ENCODE measurements at regions not wholly inside any gene's neighbourhood (a gene's known extent, or its start where the extent isn't known, plus 50 kb on each side); places are given as distances from the start of the nearest gene placed in this dataset.

DNA sequence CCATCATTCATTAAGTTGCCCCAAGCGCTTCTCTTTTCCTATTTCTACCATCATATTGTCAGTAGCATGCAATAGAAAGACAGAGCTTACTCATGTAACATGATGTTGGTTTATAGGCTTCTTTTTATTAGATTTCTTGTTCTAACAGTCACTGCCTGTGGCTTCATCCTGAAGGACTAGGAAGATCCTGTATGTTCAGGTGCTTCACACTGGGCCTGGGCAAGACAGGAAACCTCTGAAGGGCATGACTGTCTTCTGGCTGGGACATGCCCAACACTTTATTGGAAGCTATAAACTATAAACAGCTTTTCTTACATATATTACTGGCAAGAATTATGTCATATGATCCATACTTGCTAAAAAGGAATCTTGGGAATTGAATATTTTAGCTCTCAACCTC is 258.4 kb upstream of the AKR1E2 start:
- DNase-seq (ENCODE audit: low spot score) = no peak
- Mint-ChIP-seq H3K27me3 (ENCODE audit: low read depth) (peaks cover 8% of the 10 kb centered on the region), H3K4me1 (ENCODE audit: low read depth) (no peaks in the 10 kb centered on the region), H3K4me3 (no peak overlapping the region), H3K9me3 (no peaks in the 10 kb centered on the region), H3K36me3 (ENCODE audit: low read depth) (no peaks in the 10 kb centered on the region), H3K27ac (no peak overlapping the region)

DNA sequence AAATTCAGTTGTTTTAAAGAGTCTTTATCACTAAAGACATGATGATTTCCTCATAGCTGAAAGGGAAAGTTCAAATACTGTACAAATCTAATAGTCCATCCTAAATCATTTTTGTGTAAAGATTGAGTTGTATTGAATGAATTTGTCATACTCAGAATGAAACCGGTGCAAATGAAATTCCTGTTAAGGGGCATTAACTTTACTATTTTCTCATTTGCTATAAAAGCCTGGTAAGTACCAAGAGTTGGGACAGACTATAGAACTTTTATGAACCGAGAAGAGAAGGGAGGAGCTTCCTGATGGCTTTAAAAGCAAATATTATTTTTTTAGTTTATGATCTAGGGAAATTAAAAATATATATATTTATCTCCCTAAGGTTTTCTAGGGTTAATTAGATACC is 260.0 kb upstream of the AKR1E2 start:
- Mint-ChIP-seq H3K9me3 (no peaks in the 10 kb centered on the region), H3K27me3 (ENCODE audit: low read depth) (peaks cover 12% of the 10 kb centered on the region), H3K36me3 (ENCODE audit: low read depth) (no peaks in the 10 kb centered on the region), H3K27ac (no peak overlapping the region), H3K4me1 (ENCODE audit: low read depth) (no peaks in the 10 kb centered on the region), H3K4me3 (no peak overlapping the region)
- DNase-seq (ENCODE audit: low spot score) = no peak

DNA sequence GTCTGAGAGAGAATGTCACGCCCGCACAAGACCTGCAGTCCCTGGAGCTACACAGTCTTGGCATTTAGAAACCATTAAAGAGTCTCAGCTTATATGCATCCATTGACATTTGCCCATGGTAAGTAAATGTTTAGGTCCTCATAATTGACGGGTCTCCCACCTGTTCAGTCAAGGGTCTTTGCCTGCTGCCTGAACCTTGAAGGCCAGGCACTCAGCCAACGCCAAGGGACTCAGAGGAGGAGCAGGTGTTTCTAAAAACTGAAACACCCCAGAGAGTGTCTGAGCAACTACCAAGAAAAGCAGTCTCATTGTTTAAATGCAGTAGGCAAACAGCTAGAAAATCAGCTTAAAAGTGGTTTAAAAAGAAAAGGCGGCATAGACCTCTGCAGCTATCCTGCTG is 264.7 kb upstream of the AKR1E2 start:
- no peaks in the 10 kb centered on the region for H3K4me1 Mint-ChIP-seq (ENCODE audit: low read depth)
- no peaks in the 10 kb centered on the region for H3K36me3 Mint-ChIP-seq (ENCODE audit: low read depth)
- no peak overlapping the region for H3K27ac Mint-ChIP-seq
- peaks cover 18% of the 10 kb centered on the region for H3K27me3 Mint-ChIP-seq (ENCODE audit: low read depth)
- H3K9me3 Mint-ChIP-seq = no peaks in the 10 kb centered on the region
- DNase-seq (ENCODE audit: low spot score) = no peak
- no peak overlapping the region for H3K4me3 Mint-ChIP-seq

DNA sequence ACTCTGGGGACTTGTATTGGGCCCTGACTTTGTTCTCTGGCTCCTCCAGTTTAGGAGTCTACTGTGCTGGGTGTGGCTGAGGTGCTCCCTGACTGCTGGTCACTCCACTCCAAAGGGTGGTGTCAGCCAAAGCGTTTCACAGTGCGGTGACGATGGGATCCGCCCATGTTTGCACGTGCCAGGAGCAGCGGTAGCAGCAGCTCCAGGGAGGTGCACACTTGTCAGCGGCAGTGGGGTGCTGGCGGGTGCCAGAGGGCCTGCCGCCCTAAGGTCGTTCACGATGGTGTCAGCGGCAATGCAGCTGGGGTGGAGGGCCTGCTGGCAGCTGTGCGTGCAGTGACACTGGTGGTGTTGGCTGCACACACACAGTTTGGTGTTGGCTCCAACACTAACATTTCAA is 268.5 kb upstream of the AKR1E2 start:
- Mint-ChIP-seq H3K4me3 (no peak overlapping the region), H3K4me1 (ENCODE audit: low read depth) (no peaks in the 10 kb centered on the region), H3K27me3 (ENCODE audit: low read depth) (peaks cover 16% of the 10 kb centered on the region), H3K36me3 (ENCODE audit: low read depth) (no peaks in the 10 kb centered on the region), H3K27ac (no peak overlapping the region), H3K9me3 (no peaks in the 10 kb centered on the region)
- DNase-seq (ENCODE audit: low spot score) = no peak

DNA sequence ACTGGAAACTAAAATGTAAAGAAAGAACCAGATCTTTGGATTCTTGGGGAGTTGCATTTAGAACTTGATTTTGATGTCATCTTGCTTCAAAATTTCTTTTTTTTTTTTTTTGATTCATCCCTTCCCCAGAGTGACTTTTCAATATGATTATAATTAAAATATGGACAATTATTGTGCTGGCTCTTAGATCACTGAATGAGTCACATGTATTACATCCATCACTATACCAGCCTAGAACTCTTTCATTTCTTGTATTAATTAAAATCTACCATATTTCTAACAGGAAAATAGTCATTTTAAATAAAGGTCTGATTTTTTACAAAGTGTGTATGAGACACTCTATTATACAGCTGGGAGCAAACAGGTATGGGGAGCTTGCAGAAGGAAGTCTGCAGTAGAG is 269.5 kb upstream of the AKR1E2 start:
- no peak overlapping the region for H3K4me3 Mint-ChIP-seq
- no peaks in the 10 kb centered on the region for H3K36me3 Mint-ChIP-seq (ENCODE audit: low read depth)
- DNase-seq (ENCODE audit: low spot score) = no peak
- no peaks in the 10 kb centered on the region for H3K9me3 Mint-ChIP-seq
- no peaks in the 10 kb centered on the region for H3K4me1 Mint-ChIP-seq (ENCODE audit: low read depth)
- H3K27me3 Mint-ChIP-seq (ENCODE audit: low read depth) = peaks cover 13% of the 10 kb centered on the region
- no peak overlapping the region for H3K27ac Mint-ChIP-seq

DNA sequence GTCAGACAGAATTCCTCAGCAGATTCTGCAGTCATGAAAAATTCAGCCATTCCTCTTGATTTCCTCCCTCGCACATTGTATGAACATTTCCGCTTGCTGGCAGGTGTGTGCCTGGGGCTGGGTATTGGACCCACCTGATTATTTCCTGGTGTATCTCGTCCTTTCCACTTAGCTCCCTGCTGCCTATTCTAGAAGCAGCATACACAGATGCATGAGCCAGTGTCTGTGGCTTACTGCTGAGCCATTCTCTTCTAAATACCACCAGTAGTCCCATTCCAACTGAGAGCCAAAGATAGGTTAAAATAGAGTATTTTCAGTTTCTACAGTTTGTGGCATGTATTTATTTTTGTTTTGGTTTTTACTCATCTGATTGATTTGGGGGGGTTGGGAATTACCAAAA is 270.1 kb upstream of the AKR1E2 start:
- no peaks in the 10 kb centered on the region for H3K36me3 Mint-ChIP-seq (ENCODE audit: low read depth)

DNA sequence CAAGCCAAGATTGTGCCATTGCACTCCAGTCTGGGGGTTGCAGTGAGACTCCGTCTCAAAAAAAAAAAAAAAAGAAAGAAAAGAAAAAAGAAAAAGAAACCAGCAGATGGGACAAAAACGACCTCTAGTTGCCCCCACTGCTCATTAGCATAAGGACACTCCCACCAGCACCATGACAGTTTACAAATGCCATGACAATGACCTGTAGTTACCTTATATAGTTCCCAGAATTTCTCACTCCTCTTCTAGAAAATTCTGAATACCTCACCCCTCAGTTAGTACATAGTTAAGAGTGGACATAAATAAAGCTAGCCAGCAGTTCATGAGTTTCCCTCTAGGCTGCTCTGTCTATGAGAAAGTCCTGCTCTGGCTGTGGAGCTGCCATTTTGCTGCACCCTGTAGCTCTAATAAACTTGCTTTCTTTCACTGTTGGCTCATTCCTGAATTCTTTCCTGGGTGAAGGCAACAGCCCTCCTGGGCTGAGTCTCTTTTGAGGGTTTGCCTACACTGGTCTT is 276.8 kb upstream of the AKR1E2 start:
- Mint-ChIP-seq H3K27ac (no peak overlapping the region), H3K4me1 (ENCODE audit: low read depth) (peaks cover 2% of the 10 kb centered on the region), H3K9me3 (no peaks in the 10 kb centered on the region), H3K4me3 (no peak overlapping the region), H3K36me3 (ENCODE audit: low read depth) (no peaks in the 10 kb centered on the region), H3K27me3 (ENCODE audit: low read depth) (peaks cover 16% of the 10 kb centered on the region)
- no peak for DNase-seq (ENCODE audit: low spot score)

More for the DNA sequence above, 270.1 kb upstream of the AKR1E2 start:
- H3K4me1 Mint-ChIP-seq (ENCODE audit: low read depth) = no peaks in the 10 kb centered on the region
- H3K9me3 Mint-ChIP-seq = no peaks in the 10 kb centered on the region
- no peak overlapping the region for H3K4me3 Mint-ChIP-seq
- peaks cover 11% of the 10 kb centered on the region for H3K27me3 Mint-ChIP-seq (ENCODE audit: low read depth)
- DNase-seq (ENCODE audit: low spot score) = no peak
- no peak overlapping the region for H3K27ac Mint-ChIP-seq

DNA sequence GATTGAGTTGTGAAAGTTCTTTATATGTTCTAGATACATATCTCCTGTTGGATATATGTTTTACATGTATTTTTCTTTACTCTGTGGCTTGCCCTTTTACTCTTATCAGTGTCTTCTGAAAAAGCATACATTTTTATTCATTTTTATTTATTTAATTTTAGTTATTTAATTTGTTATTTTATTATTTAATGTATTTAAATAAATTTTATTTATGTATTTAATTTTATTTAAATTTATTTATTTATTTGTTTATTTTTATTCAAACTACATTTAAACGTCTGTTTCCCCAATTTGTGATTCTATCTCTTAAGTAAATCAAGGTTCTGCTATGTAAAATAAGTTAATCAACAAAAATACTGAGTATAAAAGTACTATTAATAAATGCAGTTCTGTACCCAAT is 279.1 kb upstream of the AKR1E2 start:
- H3K9me3 Mint-ChIP-seq = no peaks in the 10 kb centered on the region
- peaks cover 2% of the 10 kb centered on the region for H3K4me1 Mint-ChIP-seq (ENCODE audit: low read depth)
- no peak for DNase-seq (ENCODE audit: low spot score)
- H3K36me3 Mint-ChIP-seq (ENCODE audit: low read depth) = no peaks in the 10 kb centered on the region
- no peak overlapping the region for H3K4me3 Mint-ChIP-seq
- no peak overlapping the region for H3K27ac Mint-ChIP-seq
- H3K27me3 Mint-ChIP-seq (ENCODE audit: low read depth) = peaks cover 22% of the 10 kb centered on the region

DNA sequence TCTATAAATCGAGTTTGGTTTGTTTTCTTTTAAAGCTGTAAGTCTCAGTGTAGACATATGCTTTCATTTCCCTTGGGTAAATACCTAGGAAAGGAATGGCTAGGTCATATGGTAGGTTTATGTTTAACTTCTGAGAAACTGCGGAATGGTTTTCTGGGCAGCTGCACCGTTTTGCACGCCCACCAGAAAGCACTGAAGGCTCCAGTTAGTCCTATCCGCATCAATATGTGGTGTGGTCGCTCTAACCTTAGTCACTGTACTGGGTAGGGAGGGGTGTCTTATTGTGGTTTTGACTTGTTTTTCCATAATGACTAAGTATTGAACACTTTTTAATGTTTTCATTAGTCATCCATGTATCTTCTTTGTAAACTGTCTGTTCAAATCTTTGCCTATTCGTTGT is 279.5 kb upstream of the AKR1E2 start:
- no peaks in the 10 kb centered on the region for H3K36me3 Mint-ChIP-seq (ENCODE audit: low read depth)
- H3K4me1 Mint-ChIP-seq (ENCODE audit: low read depth) = peaks cover 2% of the 10 kb centered on the region
- H3K27ac Mint-ChIP-seq = no peak overlapping the region
- H3K9me3 Mint-ChIP-seq = no peaks in the 10 kb centered on the region
- no peak overlapping the region for H3K4me3 Mint-ChIP-seq
- H3K27me3 Mint-ChIP-seq (ENCODE audit: low read depth) = peaks cover 24% of the 10 kb centered on the region
- DNase-seq (ENCODE audit: low spot score) = peak; percentile 26

DNA sequence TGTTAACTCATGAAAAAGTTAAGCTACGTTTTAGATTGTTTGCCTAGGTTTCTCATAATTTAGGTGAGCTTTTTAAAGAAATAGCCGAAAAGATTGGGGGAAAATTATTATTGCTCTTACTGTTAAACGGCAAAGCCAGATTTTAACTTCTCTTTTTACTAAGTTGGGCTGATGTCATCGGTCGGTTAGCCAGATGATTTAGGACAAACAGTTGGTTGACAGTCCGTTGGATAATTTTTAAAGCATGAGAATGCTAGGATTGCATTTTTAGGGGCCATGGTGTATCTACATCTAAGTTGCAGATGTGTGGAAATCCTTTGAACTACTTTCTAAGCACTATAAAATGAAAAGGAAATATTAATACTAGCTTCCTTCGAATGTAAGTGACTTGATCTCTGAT is 280.9 kb upstream of the AKR1E2 start:
- Mint-ChIP-seq H3K27me3 (ENCODE audit: low read depth) (peaks cover 24% of the 10 kb centered on the region), H3K9me3 (no peaks in the 10 kb centered on the region), H3K4me1 (ENCODE audit: low read depth) (peaks cover 2% of the 10 kb centered on the region), H3K36me3 (ENCODE audit: low read depth) (no peaks in the 10 kb centered on the region), H3K27ac (no peak overlapping the region), H3K4me3 (no peak overlapping the region)
- DNase-seq (ENCODE audit: low spot score) = no peak

DNA sequence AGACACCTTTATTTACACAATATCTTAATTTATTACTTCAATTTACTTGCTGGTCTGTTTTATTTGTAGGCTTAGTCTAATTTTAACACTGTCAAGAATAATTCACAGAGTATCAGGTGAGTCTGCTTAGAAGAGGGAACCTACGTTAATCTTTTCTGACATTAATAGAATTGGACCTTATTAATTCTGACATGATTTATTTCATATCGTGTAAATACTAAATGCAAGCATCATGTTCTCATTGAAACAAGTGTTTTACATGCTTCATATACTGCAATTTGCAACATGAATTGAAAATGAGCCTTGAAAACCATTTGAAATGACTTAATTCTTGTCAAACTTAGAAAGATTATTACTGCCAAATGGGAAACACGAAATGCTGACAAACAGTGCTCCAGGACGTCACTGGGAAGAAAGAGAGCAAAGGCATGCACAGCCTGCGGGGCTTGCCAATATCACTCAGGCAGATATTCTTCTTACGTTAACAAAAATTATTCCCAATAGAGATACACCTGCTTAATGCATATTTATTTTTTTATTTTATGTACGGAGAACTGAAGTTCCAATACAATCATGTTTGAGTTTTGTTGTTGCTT is 282.0 kb upstream of the AKR1E2 start:
- no peak overlapping the region for H3K4me3 Mint-ChIP-seq
- no peak overlapping the region for H3K27ac Mint-ChIP-seq
- peaks cover 2% of the 10 kb centered on the region for H3K4me1 Mint-ChIP-seq (ENCODE audit: low read depth)
- no peaks in the 10 kb centered on the region for H3K9me3 Mint-ChIP-seq
- no peaks in the 10 kb centered on the region for H3K36me3 Mint-ChIP-seq (ENCODE audit: low read depth)
- H3K27me3 Mint-ChIP-seq (ENCODE audit: low read depth) = peaks cover 24% of the 10 kb centered on the region
- DNase-seq (ENCODE audit: low spot score) = no peak

DNA sequence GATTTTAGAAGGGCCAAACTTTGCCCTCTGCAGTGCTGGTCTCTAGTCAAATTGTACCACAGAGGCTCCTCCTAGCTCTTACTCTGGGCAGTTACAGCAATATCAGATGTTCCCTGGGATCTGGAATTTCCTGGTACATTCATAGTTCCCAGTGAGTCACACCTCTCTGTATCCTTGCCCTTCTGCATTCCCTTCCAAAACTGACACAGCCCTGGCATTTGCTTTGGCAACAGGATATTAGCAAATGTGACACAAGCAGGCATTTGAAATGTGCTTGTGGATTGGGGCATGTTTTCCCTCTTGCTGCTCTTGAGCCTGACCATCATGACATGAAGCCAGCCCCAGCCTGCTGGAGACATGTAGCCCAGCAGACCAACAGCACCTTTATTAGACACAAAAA is 284.7 kb upstream of the AKR1E2 start:
- Mint-ChIP-seq H3K27me3 (ENCODE audit: low read depth) (peaks cover 22% of the 10 kb centered on the region), H3K36me3 (ENCODE audit: low read depth) (no peaks in the 10 kb centered on the region), H3K9me3 (peaks cover 18% of the 10 kb centered on the region), H3K4me1 (ENCODE audit: low read depth) (no peaks in the 10 kb centered on the region), H3K27ac (no peak overlapping the region), H3K4me3 (no peak overlapping the region)
- DNase-seq (ENCODE audit: low spot score) = no peak

DNA sequence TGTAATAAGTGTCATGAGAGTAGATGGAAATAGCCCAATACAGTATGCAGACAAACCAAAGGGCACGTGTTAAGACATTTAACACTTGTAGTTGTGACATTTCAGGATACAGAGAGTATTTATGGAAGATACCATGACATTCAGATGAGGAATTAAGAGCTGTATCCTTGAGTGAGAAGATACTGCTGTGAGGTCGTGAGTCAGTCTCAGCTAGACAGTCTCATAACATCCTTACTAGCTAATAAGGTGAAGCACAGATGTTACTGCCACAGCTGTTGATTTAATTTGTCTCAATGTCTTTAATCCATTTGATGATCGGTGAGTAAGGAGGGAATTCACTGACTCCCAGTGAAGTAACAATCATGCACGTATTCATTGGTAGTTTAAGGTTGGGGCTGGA is 288.0 kb upstream of the AKR1E2 start:
- no peaks in the 10 kb centered on the region for H3K36me3 Mint-ChIP-seq (ENCODE audit: low read depth)
- no peaks in the 10 kb centered on the region for H3K4me1 Mint-ChIP-seq (ENCODE audit: low read depth)
- no peak overlapping the region for H3K4me3 Mint-ChIP-seq
- H3K9me3 Mint-ChIP-seq = peaks cover 20% of the 10 kb centered on the region
- H3K27me3 Mint-ChIP-seq (ENCODE audit: low read depth) = peaks cover 6% of the 10 kb centered on the region
- H3K27ac Mint-ChIP-seq = no peak overlapping the region
- DNase-seq (ENCODE audit: low spot score) = no peak

DNA sequence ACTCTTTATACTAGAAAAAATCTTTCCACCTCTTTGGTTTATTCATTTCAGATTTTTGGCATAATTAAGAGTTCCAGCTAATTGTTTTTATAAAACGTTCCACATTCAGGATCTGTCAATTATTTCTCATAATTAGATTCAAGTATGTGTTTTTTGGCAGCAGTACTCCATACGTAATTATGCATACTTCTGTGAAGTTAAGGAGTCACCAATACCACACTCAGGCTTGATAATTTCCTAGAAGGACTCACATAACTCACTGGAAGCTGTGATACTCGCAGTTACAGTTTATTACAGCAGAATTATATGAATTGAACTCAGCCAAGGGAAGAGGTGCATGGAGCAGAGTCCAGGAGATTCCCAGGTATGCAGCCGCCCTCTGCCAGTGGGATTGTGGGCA is 290.5 kb upstream of the AKR1E2 start:
- Mint-ChIP-seq H3K36me3 (ENCODE audit: low read depth) (no peaks in the 10 kb centered on the region), H3K4me1 (ENCODE audit: low read depth) (no peaks in the 10 kb centered on the region), H3K27ac (no peak overlapping the region), H3K27me3 (ENCODE audit: low read depth) (peaks cover 2% of the 10 kb centered on the region), H3K4me3 (no peak overlapping the region), H3K9me3 (peaks cover 20% of the 10 kb centered on the region)
- no peak for DNase-seq (ENCODE audit: low spot score)

DNA sequence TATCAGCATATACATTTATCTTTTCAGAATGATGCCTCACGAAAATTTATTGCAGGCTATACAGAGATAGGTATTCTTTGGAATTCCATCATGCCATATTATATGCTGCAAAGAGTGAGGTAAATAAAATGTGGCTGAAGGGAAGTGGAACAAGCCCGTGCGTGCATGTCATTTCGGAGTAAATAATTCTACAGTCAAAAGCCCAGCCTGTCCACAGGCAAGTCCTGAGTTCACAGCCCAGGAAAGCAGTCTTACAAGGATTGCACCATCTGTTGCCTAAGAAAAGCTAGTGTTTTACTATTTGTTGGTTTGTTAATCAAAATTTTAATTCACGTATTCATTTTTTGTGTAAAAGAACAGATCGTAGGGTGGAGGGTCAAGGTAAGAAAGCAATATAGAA is 292.4 kb upstream of the AKR1E2 start:
- H3K9me3 Mint-ChIP-seq = peaks cover 20% of the 10 kb centered on the region
- peaks cover 2% of the 10 kb centered on the region for H3K27me3 Mint-ChIP-seq (ENCODE audit: low read depth)
- no peak overlapping the region for H3K27ac Mint-ChIP-seq
- DNase-seq (ENCODE audit: low spot score) = no peak
- no peaks in the 10 kb centered on the region for H3K36me3 Mint-ChIP-seq (ENCODE audit: low read depth)
- H3K4me3 Mint-ChIP-seq = no peak overlapping the region
- no peaks in the 10 kb centered on the region for H3K4me1 Mint-ChIP-seq (ENCODE audit: low read depth)
